ENCODE measurements at regions not wholly inside any gene's neighbourhood (a gene's known extent, or its start where the extent isn't known, plus 50 kb on each side); places are given as distances from the start of the nearest gene placed in this dataset.

- TF ChIP-seq TRIM28 (IDR thresholded peaks at IDR 0.05; ENCODE audit: borderline replicate concordance, low read length) (peak; percentile 60; the same call in 1 of the 2 replicates), PBX3 (CRISPR knock-in tag; IDR thresholded peaks at IDR 0.05) (no peak), ZNF280D (tag by site-specific recombination; IDR thresholded peaks at IDR 0.05) (no peak), ZNF140 (tag by site-specific recombination; IDR thresholded peaks at IDR 0.05) (no peak), GLI4 (tag by site-specific recombination; IDR thresholded peaks at IDR 0.05) (no peak), ZNF830 (tag by site-specific recombination; IDR thresholded peaks at IDR 0.05; ENCODE audit: low read depth) (no peak), ZSCAN4 (tag by site-specific recombination; IDR thresholded peaks at IDR 0.05) (peak; percentile 94), ZNF621 (tag by site-specific recombination; IDR thresholded peaks at IDR 0.05) (no peak), ZNF548 (tag by site-specific recombination; IDR thresholded peaks at IDR 0.05) (no peak), HOXA7 (CRISPR knock-in tag; IDR thresholded peaks at IDR 0.05; ENCODE audit: borderline replicate concordance) (no peak), ZNF239 (tag by site-specific recombination; IDR thresholded peaks at IDR 0.05) (no peak), ZNF549 (tag by site-specific recombination; IDR thresholded peaks at IDR 0.05) (no peak), ZNF596 (tag by site-specific recombination; IDR thresholded peaks at IDR 0.05) (no peak), GFI1B (tag by site-specific recombination; IDR thresholded peaks at IDR 0.05) (peak; percentile 62; the same call in 1 of the 2 replicates), ZNF155 (tag by site-specific recombination; IDR thresholded peaks at IDR 0.05) (no peak), ZNF169 (tag by site-specific recombination; IDR thresholded peaks at IDR 0.05) (no peak), ZNF600 (tag by site-specific recombination; IDR thresholded peaks at IDR 0.05) (no peak), ZNF26 (tag by site-specific recombination; IDR thresholded peaks at IDR 0.05) (no peak), ZNF114 (tag by site-specific recombination; IDR thresholded peaks at IDR 0.05) (no peak), ZNF133 (tag by site-specific recombination; IDR thresholded peaks at IDR 0.05) (no peak), EGR2 (tag by site-specific recombination; IDR thresholded peaks at IDR 0.05; ENCODE audit: low read depth) (peak; percentile 74), ZNF571 (tag by site-specific recombination; IDR thresholded peaks at IDR 0.05) (no peak), ZNF404 (tag by site-specific recombination; IDR thresholded peaks at IDR 0.05) (0 out of 2 replicates have a peak, but pooled peaks have one; percentile 14), ZNF37A (tag by site-specific recombination; IDR thresholded peaks at IDR 0.05) (no peak), SP3 (tag by site-specific recombination; IDR thresholded peaks at IDR 0.05) (no peak; the same call in 1 of the 2 replicates), ZNF658 (tag by site-specific recombination; IDR thresholded peaks at IDR 0.05) (no peak), ZNF48 (tag by site-specific recombination; IDR thresholded peaks at IDR 0.05) (no peak), ZNF555 (tag by site-specific recombination; conservative IDR thresholded peaks at IDR 0.05) (no peak), ZNF335 (tag by site-specific recombination; conservative IDR thresholded peaks at IDR 0.05) (peak; percentile 81), HOXC10 (CRISPR knock-in tag; IDR thresholded peaks at IDR 0.05) (no peak), GLI2 (tag by site-specific recombination; IDR thresholded peaks at IDR 0.05; ENCODE audit: borderline replicate concordance, low read depth) (no peak), FEZF1 (tag by site-specific recombination; IDR thresholded peaks at IDR 0.05) (peak; percentile 61), GLIS2 (tag by site-specific recombination; IDR thresholded peaks at IDR 0.05) (no peak), ZNF670 (tag by site-specific recombination; IDR thresholded peaks at IDR 0.05; ENCODE audit: low read depth) (no peak)
Observed at GRCh38 chr18:34493099-34493544, 217.0 kb upstream of the DTNA start (continued).

Data from HEK293 (cell line).